DND-41 (cell line): ENCODE measurements at regions not wholly inside any gene's neighbourhood (a gene's known extent, or its start where the extent isn't known, plus 50 kb on each side); places are given as distances from the start of the nearest gene placed in this dataset.
"Not testable (repeated sequence)": the region's sequence is repeated elsewhere in the genome, so short reads cannot be mapped to it uniquely, and the experiment has no call there.

ENCODE experiments used
- ATAC-seq: fragments of 200-7000 bp; cut with Tn5 transposase; 3 replicates; pipeline ENCODE4 v1.9.1; 2021; ENCODE audit warnings: low read depth; ENCODE audit not compliant: insufficient read depth
- DNase-seq: peaks from one replicate; pipeline ENCODE4 v3.0.0-alpha.2; 2020
- H2AFZ ChIP-seq: 2 replicates; pipeline ENCODE4 v1.6.0; 2012; ENCODE audit warnings: low read depth, low read length
- H3K27ac ChIP-seq: 2 replicates; pipeline ENCODE4 v1.5.1; 2012; ENCODE audit warnings: low read length, inconsistent platforms
- H3K27me3 ChIP-seq: fragments of 200-600 bp; sonication (generic); 2 replicates; pipeline ENCODE4 v1.6.0; 2012; ENCODE audit warnings: low read length, mild to moderate bottlenecking, inconsistent platforms; ENCODE audit not compliant: insufficient read depth, poor library complexity
- H3K36me3 ChIP-seq: 2 replicates; pipeline ENCODE4 v1.5.1; 2012; ENCODE audit warnings: low read length, inconsistent platforms; ENCODE audit not compliant: insufficient read depth
- H3K4me1 ChIP-seq: 2 replicates; pipeline ENCODE4 v1.5.1; 2012; ENCODE audit warnings: mild to moderate bottlenecking, low read length; ENCODE audit not compliant: insufficient read depth
- H3K4me2 ChIP-seq: 2 replicates; pipeline ENCODE4 v1.6.0; 2012; ENCODE audit warnings: mild to moderate bottlenecking, moderate library complexity, low read length, inconsistent platforms; ENCODE audit not compliant: insufficient read depth
- H3K4me3 ChIP-seq, 2 experiments: fragments of 200-600 bp in 1 of 2; shearing (Covaris generic) in 1 of 2; 2 replicates each; pipeline ENCODE4 v1.5.1; 2012 to 2016; ENCODE audit warnings: inconsistent platforms in 2 of 2, low read length in 2 of 2, mild to moderate bottlenecking in 2 of 2, low read depth in 1 of 2, moderate library complexity in 1 of 2
- H3K79me2 ChIP-seq: 2 replicates; pipeline ENCODE4 v1.6.0; 2012; ENCODE audit warnings: low read length, inconsistent platforms; ENCODE audit not compliant: insufficient read depth
- H3K9ac ChIP-seq: 2 replicates; pipeline ENCODE4 v1.6.0; 2012; ENCODE audit warnings: low read depth, mild to moderate bottlenecking, inconsistent platforms, low read length, moderate library complexity
- H3K9me3 ChIP-seq: 2 replicates; pipeline ENCODE4 v1.5.1; 2012; ENCODE audit warnings: low read length, moderate library complexity, mild to moderate bottlenecking, inconsistent platforms; ENCODE audit not compliant: insufficient read depth, severe bottlenecking
- H4K20me1 ChIP-seq: 2 replicates; pipeline ENCODE4 v1.6.0; 2012; ENCODE audit warnings: low read length; ENCODE audit not compliant: insufficient read depth
- EZH2 ChIP-seq: IDR thresholded peaks from 3 replicates; pipeline ENCODE4 v1.6.1; 2012; ENCODE audit warnings: borderline replicate concordance, low read depth, mild to moderate bottlenecking, moderate library complexity, low read length, inconsistent platforms; ENCODE audit not compliant: severe bottlenecking
- TF ChIP-seq, protein P1 (sequence below): IDR thresholded peaks from 2 replicates; pipeline ENCODE4 v1.5.1; 2012; ENCODE audit warnings: borderline replicate concordance, low read length, moderate library complexity, mild to moderate bottlenecking; ENCODE audit not compliant: poor library complexity, severe bottlenecking; ENCODE audit errors: extremely low read depth

- Histone ChIP-seq H3K9me3 (no peaks in the 10 kb centered on the region), H4K20me1 (no peaks in the 10 kb centered on the region), H3K4me1 (no peaks in the 10 kb centered on the region), H3K4me3 (no peak overlapping the region), H3K36me3 (no peaks in the 10 kb centered on the region), H3K27ac (no peak overlapping the region), H3K4me2 (no peak overlapping the region), H3K9ac (no peak overlapping the region), H2AFZ (no peak overlapping the region), H3K79me2 (no peaks in the 10 kb centered on the region), H3K27me3 (peaks cover 2% of the 10 kb centered on the region)
- DNase-seq (no peak), ATAC-seq (no peak)
- no peak for TF ChIP-seq EZH2
- TF ChIP-seq, protein P1, sequence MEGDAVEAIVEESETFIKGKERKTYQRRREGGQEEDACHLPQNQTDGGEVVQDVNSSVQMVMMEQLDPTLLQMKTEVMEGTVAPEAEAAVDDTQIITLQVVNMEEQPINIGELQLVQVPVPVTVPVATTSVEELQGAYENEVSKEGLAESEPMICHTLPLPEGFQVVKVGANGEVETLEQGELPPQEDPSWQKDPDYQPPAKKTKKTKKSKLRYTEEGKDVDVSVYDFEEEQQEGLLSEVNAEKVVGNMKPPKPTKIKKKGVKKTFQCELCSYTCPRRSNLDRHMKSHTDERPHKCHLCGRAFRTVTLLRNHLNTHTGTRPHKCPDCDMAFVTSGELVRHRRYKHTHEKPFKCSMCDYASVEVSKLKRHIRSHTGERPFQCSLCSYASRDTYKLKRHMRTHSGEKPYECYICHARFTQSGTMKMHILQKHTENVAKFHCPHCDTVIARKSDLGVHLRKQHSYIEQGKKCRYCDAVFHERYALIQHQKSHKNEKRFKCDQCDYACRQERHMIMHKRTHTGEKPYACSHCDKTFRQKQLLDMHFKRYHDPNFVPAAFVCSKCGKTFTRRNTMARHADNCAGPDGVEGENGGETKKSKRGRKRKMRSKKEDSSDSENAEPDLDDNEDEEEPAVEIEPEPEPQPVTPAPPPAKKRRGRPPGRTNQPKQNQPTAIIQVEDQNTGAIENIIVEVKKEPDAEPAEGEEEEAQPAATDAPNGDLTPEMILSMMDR, result no peak
Measured at GRCh38 chr10:63692220-63692896, 171.2 kb downstream of the REEP3 start.

GRCh38 chr10:63693021-63693420 is 171.8 kb downstream of the REEP3 start:
- not testable (repeated sequence) for H3K79me2 ChIP-seq

GRCh38 chr10:63696205-63696604 is 175.0 kb downstream of the REEP3 start:
- Histone ChIP-seq H3K9ac (no peak overlapping the region), H3K36me3 (no peaks in the 10 kb centered on the region), H3K27ac (no peak overlapping the region), H3K27me3 (no peaks in the 10 kb centered on the region), H3K79me2 (no peaks in the 10 kb centered on the region), H3K4me2 (no peak overlapping the region), H3K4me1 (no peaks in the 10 kb centered on the region), H4K20me1 (no peaks in the 10 kb centered on the region), H3K4me3 (no peak overlapping the region), H3K9me3 (no peaks in the 10 kb centered on the region), H2AFZ (no peak overlapping the region)
- DNase-seq (no peak), ATAC-seq (no peak)
- TF ChIP-seq, protein P1, result no peak
- no peak for TF ChIP-seq EZH2

More at GRCh38 chr10:63693021-63693420, 171.8 kb downstream of the REEP3 start:
- H3K4me2 ChIP-seq, H2AFZ ChIP-seq, H3K27me3 ChIP-seq, DNase-seq, H3K4me1 ChIP-seq, H3K27ac ChIP-seq, H3K9ac ChIP-seq, ATAC-seq, H3K36me3 ChIP-seq, H3K9me3 ChIP-seq, H3K4me3 ChIP-seq, H4K20me1 ChIP-seq: not testable (repeated sequence)

- no peaks in the 10 kb centered on the region for H3K9me3 ChIP-seq
- no peaks in the 10 kb centered on the region for H3K27me3 ChIP-seq
- no peak overlapping the region for H3K27ac ChIP-seq
- no peaks in the 10 kb centered on the region for H3K79me2 ChIP-seq
- no peak for TF ChIP-seq EZH2
- TF ChIP-seq, protein P1, result no peak
- no peak overlapping the region for H3K4me2 ChIP-seq
- H2AFZ ChIP-seq, result no peak overlapping the region
- ATAC-seq (no peak), DNase-seq (no peak)
- H3K4me3 ChIP-seq, result no peak overlapping the region
- H3K36me3 ChIP-seq, result no peaks in the 10 kb centered on the region
- no peaks in the 10 kb centered on the region for H4K20me1 ChIP-seq
- H3K4me1 ChIP-seq, result no peaks in the 10 kb centered on the region
- no peak overlapping the region for H3K9ac ChIP-seq
Measured at GRCh38 chr10:63697956-63698786, 177.0 kb downstream of the REEP3 start.
